Erythroblast (primary cell): ENCODE measurements at regions not wholly inside any gene's neighbourhood (a gene's known extent, or its start where the extent isn't known, plus 50 kb on each side); places are given as distances from the start of the nearest gene placed in this dataset.

Experiments
- GATA1 ChIP-seq: IDR thresholded peaks from 2 replicates; pipeline ENCODE4 v1.6.1; 2011; ENCODE audit warnings: low read depth, mild to moderate bottlenecking, control low read depth, low read length, moderate library complexity
- POLR2A ChIP-seq: IDR thresholded peaks from 2 replicates; pipeline ENCODE4 v1.6.1; 2011; ENCODE audit warnings: mild to moderate bottlenecking, low read length

- TF ChIP-seq POLR2A (no peak), GATA1 (no peak)
Observed at GRCh38 chr6:146999766-147000165, 204.5 kb upstream of the STXBP5 start.
